ENCODE measurements at regions not wholly inside any gene's neighbourhood (a gene's known extent, or its start where the extent isn't known, plus 50 kb on each side); places are given as distances from the start of the nearest gene placed in this dataset.

DNA sequence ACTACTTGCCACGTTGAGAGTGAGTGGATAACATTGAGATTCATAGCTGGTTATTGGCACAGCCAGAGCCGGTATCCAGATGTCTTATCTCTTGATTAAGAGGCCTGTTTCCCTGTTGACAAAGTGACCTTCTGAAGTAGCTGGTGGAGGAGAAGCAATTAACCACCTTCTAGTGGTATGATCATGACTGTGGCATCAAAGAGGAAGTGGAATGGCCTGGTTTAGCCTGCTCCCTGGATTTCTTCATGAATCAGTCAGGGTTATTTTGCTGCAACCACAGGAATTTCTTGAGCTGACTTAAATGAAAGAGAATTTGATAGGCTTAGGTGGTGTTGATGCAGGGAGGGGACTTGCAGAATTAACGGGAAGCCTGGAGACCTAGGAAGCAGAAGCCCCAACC lies 398.3 kb downstream of the MFSD1 start:
- no peak overlapping the region for H3K27ac Mint-ChIP-seq
- H3K27me3 Mint-ChIP-seq: no peaks in the 10 kb centered on the region
- H3K4me3 Mint-ChIP-seq: no peak overlapping the region
- no peaks in the 10 kb centered on the region for H3K9me3 Mint-ChIP-seq
- no peaks in the 10 kb centered on the region for H3K36me3 Mint-ChIP-seq (ENCODE audit: low read depth)
- DNase-seq (no peak), ATAC-seq (no peak)
- no peaks in the 10 kb centered on the region for H3K4me1 Mint-ChIP-seq

- ATAC-seq (no peak), DNase-seq (no peak)
- H3K27me3 Mint-ChIP-seq: no peaks in the 10 kb centered on the region
- no peak overlapping the region for H3K4me3 Mint-ChIP-seq
- H3K36me3 Mint-ChIP-seq (ENCODE audit: low read depth): no peaks in the 10 kb centered on the region
- peaks cover 10% of the 10 kb centered on the region for H3K9me3 Mint-ChIP-seq
- H3K27ac Mint-ChIP-seq: no peak overlapping the region
- H3K4me1 Mint-ChIP-seq: no peaks in the 10 kb centered on the region
These were observed 406.2 kb downstream of the MFSD1 start for GRCh38 chr3:159208050-159208449.

- Mint-ChIP-seq H3K27me3 (no peaks in the 10 kb centered on the region), H3K4me1 (no peaks in the 10 kb centered on the region), H3K9me3 (peaks cover 10% of the 10 kb centered on the region), H3K4me3 (no peak overlapping the region), H3K36me3 (ENCODE audit: low read depth) (no peaks in the 10 kb centered on the region), H3K27ac (no peak overlapping the region)
- no peak for DNase-seq
- ATAC-seq: no peak
These were observed 407.6 kb downstream of the MFSD1 start for GRCh38 chr3:159209459-159209858.

DNA sequence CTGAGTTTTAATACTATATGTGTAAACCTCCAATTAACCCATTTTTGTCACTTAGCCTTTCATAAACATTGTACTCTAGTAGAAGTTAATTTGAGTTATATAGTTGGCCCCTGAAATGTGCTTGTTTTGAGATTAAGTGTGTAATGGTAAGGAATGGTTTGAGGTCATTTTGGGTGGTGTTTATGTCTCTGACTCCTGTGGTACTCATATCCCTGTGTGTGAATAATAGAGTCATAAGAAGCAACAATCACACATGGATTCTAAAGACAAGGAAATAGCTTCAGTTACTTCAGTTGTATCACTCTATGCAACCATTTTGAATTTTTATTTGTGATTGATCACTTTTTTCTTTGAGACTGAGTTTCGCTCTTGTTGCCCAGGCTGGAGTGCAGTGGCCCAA lies 408.5 kb downstream of the MFSD1 start:
- H3K27ac Mint-ChIP-seq: no peak overlapping the region
- H3K9me3 Mint-ChIP-seq: peaks cover 10% of the 10 kb centered on the region
- H3K27me3 Mint-ChIP-seq: no peaks in the 10 kb centered on the region
- no peaks in the 10 kb centered on the region for H3K4me1 Mint-ChIP-seq
- ATAC-seq (no peak), DNase-seq (no peak)
- no peaks in the 10 kb centered on the region for H3K36me3 Mint-ChIP-seq (ENCODE audit: low read depth)
- no peak overlapping the region for H3K4me3 Mint-ChIP-seq

DNA sequence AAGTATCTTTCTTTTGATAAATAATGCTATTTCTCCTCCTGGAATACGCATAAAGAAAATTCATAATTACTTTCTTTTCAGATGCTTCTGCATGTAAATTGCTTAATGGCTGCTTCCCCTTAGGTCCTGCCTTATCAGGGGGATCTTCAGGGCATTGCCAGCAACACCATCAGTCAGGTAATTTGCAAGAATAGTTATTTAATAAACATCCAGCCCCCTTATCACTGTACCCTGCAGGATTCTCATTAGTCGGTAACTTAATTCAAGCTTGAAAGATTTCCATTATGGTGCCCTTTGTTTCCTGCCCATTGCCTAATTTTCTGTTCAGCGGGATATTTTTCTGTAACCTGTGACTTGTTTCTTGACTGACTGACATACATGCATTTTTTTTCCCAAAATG lies 414.5 kb downstream of the MFSD1 start:
- Mint-ChIP-seq H3K36me3 (ENCODE audit: low read depth) (no peaks in the 10 kb centered on the region), H3K27me3 (peaks cover 3% of the 10 kb centered on the region), H3K4me3 (no peak overlapping the region), H3K9me3 (no peaks in the 10 kb centered on the region), H3K4me1 (no peaks in the 10 kb centered on the region), H3K27ac (no peak overlapping the region)
- DNase-seq: no peak
- no peak for ATAC-seq

- Mint-ChIP-seq H3K27me3 (peaks cover 3% of the 10 kb centered on the region), H3K9me3 (no peaks in the 10 kb centered on the region), H3K4me3 (no peak overlapping the region), H3K36me3 (ENCODE audit: low read depth) (no peaks in the 10 kb centered on the region), H3K27ac (no peak overlapping the region), H3K4me1 (no peaks in the 10 kb centered on the region)
- no peak for DNase-seq
- no peak for ATAC-seq
These were observed 417.4 kb downstream of the MFSD1 start for GRCh38 chr3:159219231-159219630.

- Mint-ChIP-seq H3K4me1 (no peaks in the 10 kb centered on the region), H3K27me3 (peaks cover 3% of the 10 kb centered on the region), H3K9me3 (no peaks in the 10 kb centered on the region), H3K36me3 (ENCODE audit: low read depth) (no peaks in the 10 kb centered on the region), H3K27ac (no peak overlapping the region), H3K4me3 (no peak overlapping the region)
- ATAC-seq: no peak
- no peak for DNase-seq
These were observed 419.5 kb downstream of the MFSD1 start for GRCh38 chr3:159221335-159221734.

DNA sequence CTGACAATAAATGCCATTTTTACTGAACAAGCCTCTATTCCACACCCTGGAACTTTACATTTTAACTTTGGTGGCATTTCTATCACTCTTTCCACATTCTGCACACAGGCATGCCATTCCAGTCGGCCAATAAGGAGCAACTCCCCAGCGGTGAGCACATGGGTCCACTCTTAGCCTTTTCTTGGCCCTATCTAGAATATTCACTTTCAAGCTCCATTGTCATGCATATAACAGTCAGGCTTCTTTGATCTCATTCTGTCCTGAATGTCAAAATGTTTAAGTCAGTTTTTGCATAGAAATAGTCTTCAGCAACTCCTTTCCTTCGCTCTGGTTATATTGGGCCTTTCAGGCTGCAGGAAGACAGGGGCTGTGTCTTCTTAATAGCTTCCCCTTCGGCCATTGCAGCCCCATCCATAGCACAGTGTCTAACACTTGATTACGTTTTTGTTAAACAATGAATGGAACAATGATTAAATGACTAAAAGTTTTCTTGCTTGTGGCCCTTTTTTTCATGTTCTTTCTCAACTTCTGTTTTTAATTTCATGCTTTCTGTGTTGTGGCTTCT lies 427.3 kb downstream of the MFSD1 start:
- Mint-ChIP-seq H3K9me3 (peaks cover 4% of the 10 kb centered on the region), H3K27me3 (peaks cover 2% of the 10 kb centered on the region), H3K27ac (no peak overlapping the region), H3K4me1 (no peaks in the 10 kb centered on the region), H3K36me3 (ENCODE audit: low read depth) (no peaks in the 10 kb centered on the region), H3K4me3 (no peak overlapping the region)
- DNase-seq (no peak), ATAC-seq (no peak)

DNA sequence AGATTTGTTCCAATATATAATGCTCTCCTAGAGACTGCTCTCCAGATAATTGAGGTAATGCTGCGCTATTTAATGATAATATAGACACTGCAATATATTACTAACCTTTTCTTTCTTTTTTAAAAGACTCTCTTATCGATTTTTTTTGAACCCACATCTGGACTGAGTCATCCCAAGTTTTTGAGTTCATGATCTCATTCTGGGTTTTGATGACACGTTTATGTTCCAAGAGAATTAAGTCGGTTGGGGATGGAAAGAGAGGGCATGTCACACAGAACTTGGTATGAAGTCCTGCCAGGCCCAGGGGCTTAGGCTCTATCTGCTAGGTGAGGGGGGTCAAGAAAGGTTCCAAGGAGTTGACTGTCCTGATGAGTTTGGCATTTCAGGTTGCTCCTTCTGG lies 431.1 kb downstream of the MFSD1 start:
- H3K4me3 Mint-ChIP-seq: no peak overlapping the region
- no peaks in the 10 kb centered on the region for H3K36me3 Mint-ChIP-seq (ENCODE audit: low read depth)
- H3K27ac Mint-ChIP-seq: no peak overlapping the region
- peaks cover 2% of the 10 kb centered on the region for H3K27me3 Mint-ChIP-seq
- ATAC-seq (no peak), DNase-seq (no peak)
- no peaks in the 10 kb centered on the region for H3K4me1 Mint-ChIP-seq
- peaks cover 4% of the 10 kb centered on the region for H3K9me3 Mint-ChIP-seq

DNA sequence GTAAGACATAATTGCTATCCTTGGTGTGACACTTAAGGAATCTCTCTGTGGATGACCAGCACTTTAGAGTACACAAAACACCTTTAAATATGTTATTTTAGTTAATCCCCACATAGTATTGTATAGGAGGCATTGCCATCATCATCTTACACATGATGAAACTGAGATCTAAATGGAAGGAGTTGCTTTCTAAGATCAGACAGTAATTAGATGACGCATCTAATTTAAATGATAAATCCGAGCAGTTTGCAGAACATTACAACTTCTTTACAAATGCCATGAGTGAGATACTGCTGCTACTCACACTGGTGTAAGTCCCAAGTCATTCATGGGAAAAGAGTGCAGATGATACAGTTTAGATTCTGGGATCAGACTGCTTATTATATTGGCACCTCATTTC lies 431.9 kb downstream of the MFSD1 start:
- no peak for ATAC-seq
- no peak overlapping the region for H3K4me3 Mint-ChIP-seq
- H3K4me1 Mint-ChIP-seq: no peaks in the 10 kb centered on the region
- DNase-seq: no peak
- peaks cover 4% of the 10 kb centered on the region for H3K9me3 Mint-ChIP-seq
- no peaks in the 10 kb centered on the region for H3K36me3 Mint-ChIP-seq (ENCODE audit: low read depth)
- H3K27ac Mint-ChIP-seq: no peak overlapping the region
- H3K27me3 Mint-ChIP-seq: peaks cover 5% of the 10 kb centered on the region

DNA sequence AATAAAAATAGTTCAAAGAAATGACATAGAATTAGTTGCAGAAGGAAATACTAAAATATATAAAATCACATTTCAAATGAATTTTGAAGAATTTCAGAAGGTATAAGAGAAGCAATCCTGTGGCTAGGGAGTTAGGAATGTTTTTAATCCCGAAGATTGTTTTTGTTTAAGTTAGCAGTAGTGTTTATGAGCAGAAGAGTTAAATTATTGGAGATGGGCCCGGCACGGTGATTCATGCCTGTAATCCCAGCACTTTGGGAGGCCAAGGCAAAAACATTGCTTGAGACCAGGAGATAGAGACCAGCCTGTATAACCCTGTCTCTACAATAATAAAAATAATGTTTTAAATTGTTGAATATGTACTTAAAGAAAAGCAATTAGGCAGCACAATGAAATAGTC lies 432.5 kb downstream of the MFSD1 start:
- no peak for ATAC-seq
- H3K9me3 Mint-ChIP-seq: peaks cover 4% of the 10 kb centered on the region
- no peaks in the 10 kb centered on the region for H3K4me1 Mint-ChIP-seq
- H3K27ac Mint-ChIP-seq: no peak overlapping the region
- DNase-seq: no peak
- H3K36me3 Mint-ChIP-seq (ENCODE audit: low read depth): no peaks in the 10 kb centered on the region
- H3K27me3 Mint-ChIP-seq: peaks cover 7% of the 10 kb centered on the region
- no peak overlapping the region for H3K4me3 Mint-ChIP-seq

DNA sequence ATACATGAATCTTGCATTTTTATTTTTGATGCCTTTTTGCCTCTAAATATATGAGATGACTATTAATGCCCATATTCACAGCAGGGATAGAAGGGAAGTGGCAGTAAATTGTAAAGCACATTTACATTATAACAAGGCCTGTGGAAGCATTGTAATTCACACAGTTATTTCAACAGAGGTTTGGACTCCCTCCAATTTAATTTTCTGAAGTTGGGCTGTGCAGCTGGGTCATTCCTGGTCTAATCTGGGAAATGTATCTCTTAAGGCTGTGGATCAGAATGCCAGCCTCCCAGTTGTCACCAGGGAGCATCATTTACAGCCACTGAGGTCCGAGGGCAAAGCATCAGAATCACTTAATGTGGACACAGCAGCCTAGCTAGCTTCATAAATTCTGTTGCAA lies 434.5 kb downstream of the MFSD1 start:
- H3K27ac Mint-ChIP-seq: no peak overlapping the region
- H3K4me1 Mint-ChIP-seq: no peaks in the 10 kb centered on the region
- H3K27me3 Mint-ChIP-seq: peaks cover 7% of the 10 kb centered on the region
- no peaks in the 10 kb centered on the region for H3K9me3 Mint-ChIP-seq
- H3K4me3 Mint-ChIP-seq: no peak overlapping the region
- DNase-seq (no peak), ATAC-seq (no peak)
- no peaks in the 10 kb centered on the region for H3K36me3 Mint-ChIP-seq (ENCODE audit: low read depth)

DNA sequence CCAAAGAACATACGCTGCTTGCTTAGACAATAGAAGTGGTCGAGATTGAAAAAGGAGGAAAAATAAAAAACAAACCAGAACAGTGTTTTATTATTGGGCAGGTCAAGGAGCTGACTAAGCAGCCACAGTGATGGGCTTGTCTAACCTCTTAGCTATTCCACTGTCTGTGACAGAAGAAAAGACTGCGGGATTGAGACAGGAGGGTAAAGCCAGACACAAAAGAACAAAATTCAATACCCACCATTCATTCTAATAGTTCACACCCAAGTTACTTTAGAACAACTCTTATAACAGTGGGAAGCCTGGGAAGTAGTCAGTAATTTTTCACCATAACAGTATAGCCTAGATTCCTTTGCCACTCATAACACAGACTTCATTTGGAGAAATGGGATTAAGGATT lies 435.4 kb downstream of the MFSD1 start:
- no peak for DNase-seq
- H3K4me1 Mint-ChIP-seq: no peaks in the 10 kb centered on the region

DNA sequence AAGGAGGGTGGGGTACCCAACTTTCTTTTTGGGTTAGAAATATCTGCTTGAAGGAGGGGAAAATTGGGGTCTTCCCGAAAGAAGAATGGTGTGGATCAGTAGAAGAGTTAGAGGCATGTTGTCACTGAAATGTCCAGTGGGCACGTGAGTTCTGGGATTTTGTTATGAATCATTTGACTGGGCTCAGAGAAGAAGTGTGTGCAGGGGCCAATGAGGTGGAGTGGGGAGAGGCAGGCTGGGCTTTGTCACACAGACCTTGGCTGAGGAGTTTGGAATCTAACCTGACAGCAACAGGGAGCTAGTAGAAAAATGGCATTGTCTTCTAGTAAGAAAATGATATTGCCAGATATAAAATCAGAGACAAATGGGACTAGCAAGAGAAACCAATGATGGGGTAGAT lies 436.8 kb downstream of the MFSD1 start:
- H3K4me1 Mint-ChIP-seq: no peaks in the 10 kb centered on the region
- ATAC-seq (no peak), DNase-seq (no peak)
- no peaks in the 10 kb centered on the region for H3K36me3 Mint-ChIP-seq (ENCODE audit: low read depth)
- no peak overlapping the region for H3K4me3 Mint-ChIP-seq
- peaks cover 6% of the 10 kb centered on the region for H3K27me3 Mint-ChIP-seq
- no peaks in the 10 kb centered on the region for H3K9me3 Mint-ChIP-seq
- H3K27ac Mint-ChIP-seq: no peak overlapping the region

More for the DNA sequence above, 435.4 kb downstream of the MFSD1 start:
- H3K9me3 Mint-ChIP-seq: no peaks in the 10 kb centered on the region
- ATAC-seq: no peak
- H3K27me3 Mint-ChIP-seq: peaks cover 8% of the 10 kb centered on the region
- no peak overlapping the region for H3K27ac Mint-ChIP-seq
- no peaks in the 10 kb centered on the region for H3K36me3 Mint-ChIP-seq (ENCODE audit: low read depth)
- no peak overlapping the region for H3K4me3 Mint-ChIP-seq

- H3K4me3 Mint-ChIP-seq: no peak overlapping the region
- H3K27ac Mint-ChIP-seq: no peak overlapping the region
- no peaks in the 10 kb centered on the region for H3K9me3 Mint-ChIP-seq
- no peaks in the 10 kb centered on the region for H3K36me3 Mint-ChIP-seq (ENCODE audit: low read depth)
- H3K27me3 Mint-ChIP-seq: peaks cover 6% of the 10 kb centered on the region
- ATAC-seq (no peak), DNase-seq (no peak)
- no peaks in the 10 kb centered on the region for H3K4me1 Mint-ChIP-seq
These were observed 437.2 kb downstream of the MFSD1 start for GRCh38 chr3:159239059-159239458.

GRCh38 chr3:159244933-159245332 lies 443.1 kb downstream of the MFSD1 start:
- ATAC-seq: no peak
- peaks cover 2% of the 10 kb centered on the region for H3K27me3 Mint-ChIP-seq
- H3K4me3 Mint-ChIP-seq: no peak overlapping the region
- H3K27ac Mint-ChIP-seq: no peak overlapping the region
- no peaks in the 10 kb centered on the region for H3K36me3 Mint-ChIP-seq (ENCODE audit: low read depth)
- no peaks in the 10 kb centered on the region for H3K9me3 Mint-ChIP-seq
- no peak for DNase-seq
- H3K4me1 Mint-ChIP-seq: no peaks in the 10 kb centered on the region

Measured in activated naive CD8-positive, alpha-beta T cell treated with anti-CD3 and anti-CD28 coated beads, Interleukin-2, amount 50 U/mL, for 24 hours (primary cell).